ENCODE measurements at regions not wholly inside any gene's neighbourhood (a gene's known extent, or its start where the extent isn't known, plus 50 kb on each side); places are given as distances from the start of the nearest gene placed in this dataset.
A peak's percentile ranks its signal among the peaks of the same experiment; 100 is the strongest.
"Not testable (repeated sequence)": the region's sequence is repeated elsewhere in the genome, so short reads cannot be mapped to it uniquely, and the experiment has no call there.

DNA sequence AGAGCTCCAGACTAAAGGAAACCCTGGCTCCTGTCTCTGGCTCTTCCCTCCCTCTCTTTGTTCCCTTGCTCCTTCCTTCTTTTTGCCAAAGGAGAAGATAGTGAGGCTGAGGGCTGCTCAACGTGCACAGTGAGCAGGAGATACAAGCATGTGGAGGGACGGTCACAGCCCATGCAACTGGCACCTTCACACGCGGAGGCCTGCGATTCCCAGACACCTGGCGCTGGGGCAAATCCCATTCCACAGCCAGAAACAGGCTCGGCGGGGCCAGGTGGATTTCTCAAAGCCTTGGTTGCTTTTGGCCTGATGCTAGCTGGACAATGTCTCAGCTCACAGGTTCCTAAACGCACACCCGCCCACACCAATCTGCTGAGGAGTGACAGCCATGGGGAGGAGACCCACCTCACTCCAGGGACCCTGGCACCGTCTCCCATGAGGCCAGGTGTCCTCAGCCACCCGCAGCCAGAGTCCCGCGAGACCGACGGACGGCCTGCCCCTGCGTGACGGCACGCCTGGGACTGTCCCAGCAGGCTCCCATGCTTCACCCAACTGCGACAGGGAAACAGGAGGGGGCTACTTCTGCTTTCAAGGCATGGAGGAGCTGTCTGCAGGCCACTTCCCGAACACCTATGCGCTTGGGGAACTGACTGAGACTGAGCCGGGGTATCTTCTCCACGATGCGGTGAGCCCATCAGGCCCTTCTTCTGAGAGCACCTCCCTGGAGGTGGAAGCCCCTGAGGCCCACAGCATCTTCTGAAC is 56.2 kb upstream of the SPN start:
- H3K4me3 ChIP-seq; H3K27me3 ChIP-seq; H3K9me3 ChIP-seq; H3K27ac ChIP-seq; H3K36me3 ChIP-seq; ATAC-seq; DNase-seq; intact Hi-C loops (cut with DNase I): not testable (repeated sequence)
- H3K4me1 ChIP-seq = peaks cover 0 to 16% of the 10 kb centered on the region in 2 donors

DNA sequence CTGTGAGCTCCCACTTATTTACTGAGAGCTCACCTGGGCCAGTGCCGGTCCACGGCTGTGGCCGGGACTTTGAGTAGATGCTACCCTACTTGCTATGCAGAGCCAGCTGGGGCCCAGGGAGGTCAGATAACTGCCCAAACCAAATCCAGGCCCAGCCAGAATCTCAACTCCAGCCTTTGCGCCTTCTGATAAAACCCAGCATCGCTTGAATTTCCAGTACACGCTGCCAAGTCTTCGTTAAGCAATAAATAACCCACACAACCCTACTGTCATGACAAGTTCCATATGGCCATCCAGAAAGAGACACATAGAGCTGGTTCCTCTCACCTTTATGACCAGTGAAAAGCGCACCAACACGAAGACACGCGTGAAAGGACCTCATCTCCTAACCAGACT is 55.6 kb upstream of the SPN start:
- ATAC-seq = not testable (repeated sequence)

DNA sequence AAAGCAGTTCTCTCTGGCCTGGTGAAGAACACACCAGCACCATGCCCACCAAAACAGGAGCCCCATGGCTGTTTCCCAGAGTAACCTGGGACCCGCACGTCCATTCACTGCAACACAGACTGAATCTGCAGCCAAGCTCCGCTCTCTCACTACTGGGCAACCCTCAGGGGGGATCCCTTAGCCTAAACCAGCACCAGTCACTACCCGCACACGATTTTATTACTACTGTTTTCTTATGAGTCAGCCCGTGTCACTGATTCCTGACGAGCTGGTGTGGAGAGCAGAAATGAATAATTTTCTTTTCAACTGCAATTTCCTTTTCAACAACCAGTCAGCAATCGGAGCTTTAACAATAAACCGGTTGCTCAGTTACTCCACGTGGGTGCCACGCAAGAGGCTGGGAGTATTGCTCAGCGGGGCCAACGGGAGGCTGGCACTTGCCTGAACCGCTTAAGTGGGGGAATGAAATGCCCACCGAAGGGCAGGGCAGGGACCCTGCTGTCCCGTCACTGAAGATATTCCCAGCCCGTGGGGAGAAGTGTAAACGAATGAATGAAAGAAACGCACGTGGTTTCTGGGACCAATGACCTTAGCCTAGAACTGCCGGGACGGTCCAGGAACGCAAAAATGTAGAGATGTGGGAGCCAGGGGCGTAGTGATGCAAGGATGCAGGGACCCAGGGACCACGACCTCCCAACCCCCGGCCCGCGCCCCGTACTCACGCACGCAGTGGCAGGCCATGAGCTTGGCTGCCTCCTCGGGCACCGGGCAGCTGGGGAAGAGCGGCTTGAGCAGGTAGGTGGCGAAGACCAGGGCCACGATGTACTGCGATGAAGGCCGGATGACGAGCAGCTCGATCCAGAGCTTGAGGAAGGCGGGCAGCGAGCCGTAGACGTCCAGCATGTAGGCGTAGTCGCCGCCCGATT is 50.4 kb upstream of the SPN start:
- H3K27ac ChIP-seq = peak overlapping the region in 1 of 2 donors; percentile 62
- H3K9me3 ChIP-seq; H3K36me3 ChIP-seq; DNase-seq; H3K27me3 ChIP-seq; intact Hi-C loops (cut with DNase I): not testable (repeated sequence)
- peaks cover 0 to 16% of the 10 kb centered on the region in 2 donors for H3K4me1 ChIP-seq
- peak; percentile 44 for ATAC-seq
- peak overlapping the region; percentile 49 to 65 for H3K4me3 ChIP-seq

More for the DNA sequence above, 55.6 kb upstream of the SPN start:
- H3K36me3 ChIP-seq; H3K4me3 ChIP-seq; H3K27me3 ChIP-seq; H3K27ac ChIP-seq; intact Hi-C loops (cut with DNase I); H3K9me3 ChIP-seq: not testable (repeated sequence)
- H3K4me1 ChIP-seq = peaks cover 0 to 19% of the 10 kb centered on the region in 2 donors
- peak in 2 of 4 donors; percentile 13 to 32 for DNase-seq

Small RNA genes in the stretch of these regions (microRNA-seq; reads per million reads assigned to microRNA genes)
- gene MIR3680-2 = 0 reads per million in 2 donors

Measured in left lung (tissue), 4 donors.